ENCODE measurements at regions not wholly inside any gene's neighbourhood (a gene's known extent, or its start where the extent isn't known, plus 50 kb on each side); places are given as distances from the start of the nearest gene placed in this dataset.

DNA sequence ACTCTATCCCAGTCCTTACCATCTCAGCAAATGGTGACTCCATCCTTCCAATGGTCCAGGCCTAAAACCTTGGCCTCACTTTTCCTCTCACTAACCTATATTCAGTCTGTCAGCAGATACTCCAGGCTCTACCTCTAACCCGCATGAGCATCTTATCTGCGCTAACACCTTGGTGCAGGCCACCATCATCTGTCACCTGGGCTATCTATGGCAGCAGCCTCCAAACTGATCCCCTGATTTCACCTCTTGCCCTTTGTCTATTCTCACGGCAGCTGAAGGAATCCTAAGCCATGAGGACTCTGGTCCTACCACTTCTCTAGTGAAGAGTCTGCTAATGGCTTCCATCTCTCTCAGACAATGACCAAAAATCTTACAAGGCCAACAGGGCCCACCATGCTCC is 57.9 kb upstream of the CCL1 start:
- H3K27ac ChIP-seq = no peak overlapping the region
- no peaks in the 10 kb centered on the region for H3K36me3 ChIP-seq (replicated peaks in 1 of 2)
- intact Hi-C loops (cut with DNase I) = loop anchor here in 1 of 2 donors (5.0 to 10.0 kb wide), 2 partner anchors 94 to 216 kb away; no protein-coding TSS in a partner anchor
- TF ChIP-seq, protein P1, sequence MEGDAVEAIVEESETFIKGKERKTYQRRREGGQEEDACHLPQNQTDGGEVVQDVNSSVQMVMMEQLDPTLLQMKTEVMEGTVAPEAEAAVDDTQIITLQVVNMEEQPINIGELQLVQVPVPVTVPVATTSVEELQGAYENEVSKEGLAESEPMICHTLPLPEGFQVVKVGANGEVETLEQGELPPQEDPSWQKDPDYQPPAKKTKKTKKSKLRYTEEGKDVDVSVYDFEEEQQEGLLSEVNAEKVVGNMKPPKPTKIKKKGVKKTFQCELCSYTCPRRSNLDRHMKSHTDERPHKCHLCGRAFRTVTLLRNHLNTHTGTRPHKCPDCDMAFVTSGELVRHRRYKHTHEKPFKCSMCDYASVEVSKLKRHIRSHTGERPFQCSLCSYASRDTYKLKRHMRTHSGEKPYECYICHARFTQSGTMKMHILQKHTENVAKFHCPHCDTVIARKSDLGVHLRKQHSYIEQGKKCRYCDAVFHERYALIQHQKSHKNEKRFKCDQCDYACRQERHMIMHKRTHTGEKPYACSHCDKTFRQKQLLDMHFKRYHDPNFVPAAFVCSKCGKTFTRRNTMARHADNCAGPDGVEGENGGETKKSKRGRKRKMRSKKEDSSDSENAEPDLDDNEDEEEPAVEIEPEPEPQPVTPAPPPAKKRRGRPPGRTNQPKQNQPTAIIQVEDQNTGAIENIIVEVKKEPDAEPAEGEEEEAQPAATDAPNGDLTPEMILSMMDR (IDR thresholded peaks at IDR 0.05) = no peak
- TF ChIP-seq POLR2A (IDR thresholded peaks at IDR 0.05) = no peak
- 63 to 86% (median 69%) methylated on average over 3 of the region's 3 CpGs for WGBS, 4 donors
- H3K4me1 ChIP-seq (replicated peaks in 1 of 2) = no peaks in the 10 kb centered on the region
- H3K4me3 ChIP-seq = no peak overlapping the region
- no peak for DNase-seq
- H3K9me3 ChIP-seq (replicated peaks in 1 of 3) = no peaks in the 10 kb centered on the region
- H3K27me3 ChIP-seq = peaks cover 20% of the 10 kb centered on the region

DNA sequence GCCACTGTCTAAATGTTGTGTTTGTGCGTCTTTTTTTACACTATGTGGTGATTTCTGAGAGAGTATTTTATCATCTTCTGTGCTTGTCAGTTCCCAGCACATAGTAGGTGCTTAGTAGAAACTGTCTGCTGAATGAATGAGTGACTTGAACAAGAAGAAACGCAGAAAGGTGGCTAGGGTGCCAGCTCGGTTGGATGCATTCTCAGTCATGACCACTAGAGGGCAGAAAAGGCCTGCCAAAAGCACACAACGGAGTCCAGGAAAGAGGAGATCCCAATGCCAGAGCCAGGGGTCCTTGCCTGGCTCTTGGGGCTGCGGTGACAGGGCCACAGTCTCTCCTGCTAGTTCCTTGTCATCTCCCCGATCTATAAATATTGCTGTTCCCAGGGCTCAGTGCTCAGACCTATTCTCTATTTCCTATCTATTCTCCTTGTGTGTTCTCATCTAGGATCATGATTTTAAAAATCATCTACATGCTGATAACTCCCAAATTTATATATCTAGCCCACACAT is 57.3 kb upstream of the CCL1 start:
- peak; percentile 39 to 85 (median 68) for DNase-seq
- intact Hi-C loops (cut with DNase I) = loop anchor here in 1 of 2 donors (5.0 to 10.0 kb wide), 2 partner anchors 94 to 217 kb away; no protein-coding TSS in a partner anchor
- H3K27me3 ChIP-seq = peaks cover 20% of the 10 kb centered on the region

DNA sequence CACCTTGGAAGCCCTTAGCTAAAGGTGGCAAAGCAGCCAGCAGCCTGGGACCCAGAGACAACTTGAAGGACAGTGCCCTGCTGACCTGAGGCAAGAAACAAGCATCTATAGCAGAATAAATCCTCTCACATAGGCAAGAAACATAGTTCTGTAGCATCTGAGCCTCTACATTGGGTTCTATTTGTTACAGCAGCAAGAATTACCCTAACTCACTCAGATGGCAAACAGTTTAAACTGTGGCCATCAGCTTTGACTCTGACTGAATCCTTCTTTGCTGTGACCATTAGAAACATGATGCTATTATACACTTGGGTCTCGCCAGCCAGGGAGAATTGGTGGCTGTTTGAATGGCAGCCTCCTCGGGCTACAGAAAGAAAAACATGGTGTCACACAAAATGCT is 53.1 kb upstream of the CCL1 start:
- intact Hi-C loops (cut with DNase I) = loop anchor here (5.0 to 10.0 kb wide), 2 partner anchors 219 to 706 kb away; partner anchors contain the start of gene FNDC8 (in 1 of the 2)
- peaks cover 4% of the 10 kb centered on the region for H3K27me3 ChIP-seq
- 85 to 100% (median 92%) methylated on average over 2 of the region's 2 CpGs for WGBS, 4 donors

More for the DNA sequence above, 57.3 kb upstream of the CCL1 start:
- Histone ChIP-seq H3K36me3 (replicated peaks in 1 of 2) (no peaks in the 10 kb centered on the region), H3K27ac (no peak overlapping the region), H3K4me1 (replicated peaks in 1 of 2) (no peaks in the 10 kb centered on the region), H3K9me3 (replicated peaks in 1 of 3) (no peaks in the 10 kb centered on the region), H3K4me3 (no peak overlapping the region)
- no peak for TF ChIP-seq POLR2A (IDR thresholded peaks at IDR 0.05)
- TF ChIP-seq, protein P1 (IDR thresholded peaks at IDR 0.05) = peak; percentile 87 to 94 (median 91)
- WGBS, 4 donors = 2 to 4% (median 3%) methylated on average over 6 of the region's 6 CpGs

DNA sequence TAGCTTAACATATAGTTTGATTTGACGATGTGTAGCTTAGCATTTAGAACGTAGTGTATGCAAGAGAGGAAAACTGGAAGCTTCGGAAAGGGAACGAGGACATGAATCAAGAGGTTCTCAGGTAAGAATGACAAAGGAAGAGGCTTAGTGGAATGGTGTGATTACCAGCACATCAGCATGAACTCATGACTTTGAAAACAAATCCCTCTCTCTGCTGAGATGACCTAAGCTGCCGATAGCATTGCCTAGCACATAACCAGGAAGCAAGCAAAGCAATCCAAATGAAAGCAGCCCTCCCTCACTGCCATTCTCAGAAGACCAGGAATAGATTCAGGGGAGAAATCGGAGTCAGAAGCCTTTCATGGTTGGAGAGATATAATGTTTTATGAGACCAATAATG is 51.3 kb upstream of the CCL1 start:
- H3K36me3 ChIP-seq (replicated peaks in 1 of 2) = no peaks in the 10 kb centered on the region

More for the DNA sequence above, 53.1 kb upstream of the CCL1 start:
- Histone ChIP-seq H3K4me3 (no peak overlapping the region), H3K27ac (no peak overlapping the region), H3K36me3 (replicated peaks in 1 of 2) (no peaks in the 10 kb centered on the region), H3K9me3 (replicated peaks in 1 of 3) (no peaks in the 10 kb centered on the region), H3K4me1 (replicated peaks in 1 of 2) (no peaks in the 10 kb centered on the region)
- DNase-seq = no peak
- no peak for TF ChIP-seq POLR2A (IDR thresholded peaks at IDR 0.05)
- TF ChIP-seq, protein P1 (IDR thresholded peaks at IDR 0.05) = no peak

More for the DNA sequence above, 51.3 kb upstream of the CCL1 start:
- H3K27me3 ChIP-seq = peaks cover 2% of the 10 kb centered on the region
- no peak overlapping the region for H3K27ac ChIP-seq
- TF ChIP-seq, protein P1 (IDR thresholded peaks at IDR 0.05) = no peak
- no peak for TF ChIP-seq POLR2A (IDR thresholded peaks at IDR 0.05)
- intact Hi-C loops (cut with DNase I) = loop anchor here in 1 of 2 donors (10.0 kb wide), 1 partner anchor 220 kb away; no protein-coding TSS in a partner anchor
- H3K9me3 ChIP-seq (replicated peaks in 1 of 3) = no peaks in the 10 kb centered on the region
- no peaks in the 10 kb centered on the region for H3K4me1 ChIP-seq (replicated peaks in 1 of 2)
- DNase-seq = no peak
- no peak overlapping the region for H3K4me3 ChIP-seq
- 51 to 55% (median 54%) methylated on average over 6 of the region's 6 CpGs for WGBS, 4 donors
